ENCODE measurements at regions not wholly inside any gene's neighbourhood (a gene's known extent, or its start where the extent isn't known, plus 50 kb on each side); places are given as distances from the start of the nearest gene placed in this dataset.

- TF ChIP-seq EZH2phosphoT487 (IDR thresholded peaks at IDR 0.05; ENCODE audit: unreplicated experiment) (no peak), ZNF114 (CRISPR knock-in tag; IDR thresholded peaks at IDR 0.05) (no peak), CREB1 (CRISPR knock-in tag; IDR thresholded peaks at IDR 0.05; ENCODE audit: low read depth) (no peak), POLR2AphosphoS5 (IDR thresholded peaks at IDR 0.05; ENCODE audit: low read depth) (no peak), ZNF331 (CRISPR knock-in tag; IDR thresholded peaks at IDR 0.05; ENCODE audit: low read depth) (no peak), ETS1 (IDR thresholded peaks at IDR 0.05) (no peak)
- TF ChIP-seq, protein P1, sequence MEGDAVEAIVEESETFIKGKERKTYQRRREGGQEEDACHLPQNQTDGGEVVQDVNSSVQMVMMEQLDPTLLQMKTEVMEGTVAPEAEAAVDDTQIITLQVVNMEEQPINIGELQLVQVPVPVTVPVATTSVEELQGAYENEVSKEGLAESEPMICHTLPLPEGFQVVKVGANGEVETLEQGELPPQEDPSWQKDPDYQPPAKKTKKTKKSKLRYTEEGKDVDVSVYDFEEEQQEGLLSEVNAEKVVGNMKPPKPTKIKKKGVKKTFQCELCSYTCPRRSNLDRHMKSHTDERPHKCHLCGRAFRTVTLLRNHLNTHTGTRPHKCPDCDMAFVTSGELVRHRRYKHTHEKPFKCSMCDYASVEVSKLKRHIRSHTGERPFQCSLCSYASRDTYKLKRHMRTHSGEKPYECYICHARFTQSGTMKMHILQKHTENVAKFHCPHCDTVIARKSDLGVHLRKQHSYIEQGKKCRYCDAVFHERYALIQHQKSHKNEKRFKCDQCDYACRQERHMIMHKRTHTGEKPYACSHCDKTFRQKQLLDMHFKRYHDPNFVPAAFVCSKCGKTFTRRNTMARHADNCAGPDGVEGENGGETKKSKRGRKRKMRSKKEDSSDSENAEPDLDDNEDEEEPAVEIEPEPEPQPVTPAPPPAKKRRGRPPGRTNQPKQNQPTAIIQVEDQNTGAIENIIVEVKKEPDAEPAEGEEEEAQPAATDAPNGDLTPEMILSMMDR (conservative IDR thresholded peaks at IDR 0.05; ENCODE audit: low read depth in 2 of 2), result no peak
These were observed 714.1 kb downstream of the CBLN4 start (continued) for GRCh38 chr20:55291261-55291660.

DNA sequence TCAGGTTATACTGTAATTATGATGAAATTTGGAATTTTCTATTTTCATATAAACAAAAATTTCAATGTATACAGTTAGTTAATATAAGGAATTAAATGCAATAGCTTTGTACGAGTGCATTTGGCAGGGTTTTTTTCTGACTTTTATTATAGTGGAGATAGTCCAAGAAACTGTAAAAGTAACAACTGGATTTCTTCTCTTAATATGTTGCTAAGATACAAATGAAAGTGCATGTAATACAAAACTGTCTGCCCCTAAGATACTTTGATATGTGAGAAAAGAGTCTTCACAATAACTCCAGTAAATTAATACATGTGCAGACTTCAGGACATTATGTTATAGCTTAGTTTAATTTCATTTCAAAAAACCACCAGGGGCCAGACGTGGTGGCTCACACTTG lies 721.4 kb downstream of the CBLN4 start:
- H2AFZ ChIP-seq, result no peak overlapping the region
- H3K9me2 ChIP-seq (ENCODE audit: insufficient read depth), result no peaks in the 10 kb centered on the region
- no peaks in the 10 kb centered on the region for H3F3A ChIP-seq (replicated peaks; ENCODE audit: low read depth)
- H3K4me1 Mint-ChIP-seq, result no peaks in the 10 kb centered on the region
- no peak for DNase-seq (ENCODE audit: low spot score)
- H3K27me3 Mint-ChIP-seq (ENCODE audit: insufficient read depth, low read depth, poor library complexity), result no peaks in the 10 kb centered on the region
- no peak overlapping the region for H3K4me3 Mint-ChIP-seq
- H3K4me3 ChIP-seq, result no peak overlapping the region
- H3K9me3 Mint-ChIP-seq, result peaks cover 91% of the 10 kb centered on the region
- H3K79me2 ChIP-seq (replicated peaks; ENCODE audit: insufficient read depth), result no peaks in the 10 kb centered on the region
- no peak overlapping the region for H3K4me2 ChIP-seq
- no peak for ATAC-seq
- H3K27ac Mint-ChIP-seq, result no peak overlapping the region
- no peaks in the 10 kb centered on the region for H3K4me1 ChIP-seq (ENCODE audit: insufficient read depth)
- H3K27ac ChIP-seq (ENCODE audit: low read depth), result no peak overlapping the region
- H3K27me3 ChIP-seq (ENCODE audit: insufficient read depth), result no peaks in the 10 kb centered on the region
- peaks cover 27% of the 10 kb centered on the region for H3K36me3 Mint-ChIP-seq (ENCODE audit: low read depth)
- no peaks in the 10 kb centered on the region for H4K20me1 ChIP-seq (replicated peaks; ENCODE audit: insufficient read depth)
- H3K36me3 ChIP-seq (ENCODE audit: insufficient read depth), result peaks cover 12% of the 10 kb centered on the region
- TF ChIP-seq EZH2 (IDR thresholded peaks at IDR 0.05; ENCODE audit: low read depth, unreplicated experiment) (no peak), CREB1 (CRISPR knock-in tag; IDR thresholded peaks at IDR 0.05; ENCODE audit: low read depth) (no peak), POLR2AphosphoS5 (IDR thresholded peaks at IDR 0.05; ENCODE audit: low read depth) (no peak), NANOG (IDR thresholded peaks at IDR 0.05; ENCODE audit: borderline replicate concordance) (no peak), JUNB (IDR thresholded peaks at IDR 0.05; ENCODE audit: unreplicated experiment) (no peak), STAT1 (IDR thresholded peaks at IDR 0.05; ENCODE audit: unreplicated experiment) (no peak), ETS1 (IDR thresholded peaks at IDR 0.05) (no peak), EZH2phosphoT487 (IDR thresholded peaks at IDR 0.05; ENCODE audit: unreplicated experiment) (no peak), ZNF114 (CRISPR knock-in tag; IDR thresholded peaks at IDR 0.05) (no peak), ZNF331 (CRISPR knock-in tag; IDR thresholded peaks at IDR 0.05; ENCODE audit: low read depth) (no peak)
- TF ChIP-seq, protein P1 (conservative IDR thresholded peaks at IDR 0.05; ENCODE audit: low read depth in 2 of 2), result no peak
- TF ChIP-seq, protein P2, sequence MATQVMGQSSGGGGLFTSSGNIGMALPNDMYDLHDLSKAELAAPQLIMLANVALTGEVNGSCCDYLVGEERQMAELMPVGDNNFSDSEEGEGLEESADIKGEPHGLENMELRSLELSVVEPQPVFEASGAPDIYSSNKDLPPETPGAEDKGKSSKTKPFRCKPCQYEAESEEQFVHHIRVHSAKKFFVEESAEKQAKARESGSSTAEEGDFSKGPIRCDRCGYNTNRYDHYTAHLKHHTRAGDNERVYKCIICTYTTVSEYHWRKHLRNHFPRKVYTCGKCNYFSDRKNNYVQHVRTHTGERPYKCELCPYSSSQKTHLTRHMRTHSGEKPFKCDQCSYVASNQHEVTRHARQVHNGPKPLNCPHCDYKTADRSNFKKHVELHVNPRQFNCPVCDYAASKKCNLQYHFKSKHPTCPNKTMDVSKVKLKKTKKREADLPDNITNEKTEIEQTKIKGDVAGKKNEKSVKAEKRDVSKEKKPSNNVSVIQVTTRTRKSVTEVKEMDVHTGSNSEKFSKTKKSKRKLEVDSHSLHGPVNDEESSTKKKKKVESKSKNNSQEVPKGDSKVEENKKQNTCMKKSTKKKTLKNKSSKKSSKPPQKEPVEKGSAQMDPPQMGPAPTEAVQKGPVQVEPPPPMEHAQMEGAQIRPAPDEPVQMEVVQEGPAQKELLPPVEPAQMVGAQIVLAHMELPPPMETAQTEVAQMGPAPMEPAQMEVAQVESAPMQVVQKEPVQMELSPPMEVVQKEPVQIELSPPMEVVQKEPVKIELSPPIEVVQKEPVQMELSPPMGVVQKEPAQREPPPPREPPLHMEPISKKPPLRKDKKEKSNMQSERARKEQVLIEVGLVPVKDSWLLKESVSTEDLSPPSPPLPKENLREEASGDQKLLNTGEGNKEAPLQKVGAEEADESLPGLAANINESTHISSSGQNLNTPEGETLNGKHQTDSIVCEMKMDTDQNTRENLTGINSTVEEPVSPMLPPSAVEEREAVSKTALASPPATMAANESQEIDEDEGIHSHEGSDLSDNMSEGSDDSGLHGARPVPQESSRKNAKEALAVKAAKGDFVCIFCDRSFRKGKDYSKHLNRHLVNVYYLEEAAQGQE (IDR thresholded peaks at IDR 0.05; ENCODE audit: unreplicated experiment), result no peak

Data from GM23338 (cell line).